ENCODE measurements at regions not wholly inside any gene's neighbourhood (a gene's known extent, or its start where the extent isn't known, plus 50 kb on each side); places are given as distances from the start of the nearest gene placed in this dataset.

GRCh38 chr18:30862900-30863299 is 179.6 kb downstream of the DSC3 start:
- DNase-seq (ENCODE audit: low read depth in 2 of 2), result no peak
- H3K79me2 ChIP-seq (ENCODE audit: control insufficient read depth, insufficient read depth, low read length), result no peaks in the 10 kb centered on the region
- H3K9me3 ChIP-seq (ENCODE audit: control insufficient read depth, insufficient read depth, low read depth, low read length), result no peaks in the 10 kb centered on the region
- no peaks in the 10 kb centered on the region for H3K4me1 ChIP-seq (ENCODE audit: control insufficient read depth, extremely low read depth, insufficient read depth, low read length)
- no peaks in the 10 kb centered on the region for H4K20me1 ChIP-seq (ENCODE audit: control insufficient read depth, extremely low read depth, insufficient read depth, low read length)
- H2AFZ ChIP-seq (ENCODE audit: low read length), result no peak overlapping the region
- H3K27me3 ChIP-seq (ENCODE audit: control insufficient read depth, insufficient read depth, low read length), result no peaks in the 10 kb centered on the region
- TF ChIP-seq EZH2 (IDR thresholded peaks at IDR 0.05; ENCODE audit: low read length, missing control alignments) (no peak), CTCF (conservative IDR thresholded peaks at IDR 0.05 in 1 of 2, IDR thresholded peaks at IDR 0.05 in 1 of 2; ENCODE audit: low read depth in 1 of 2, low read length in 2 of 2) (no peak)
- H3K4me2 ChIP-seq (ENCODE audit: extremely low read depth, insufficient read depth, low read length), result no peak overlapping the region
- no peak overlapping the region for H3K9ac ChIP-seq (ENCODE audit: insufficient read depth, low read length)
- no peaks in the 10 kb centered on the region for H3K36me3 ChIP-seq (ENCODE audit: control insufficient read depth, insufficient read depth, low read length)
- no peak overlapping the region for H3K4me3 ChIP-seq (replicated peaks in 1 of 4; ENCODE audit: control extremely low read depth in 1 of 4, insufficient read depth in 1 of 4, low read depth in 3 of 4, low read length in 4 of 4)
- no peak overlapping the region for H3K27ac ChIP-seq (ENCODE audit: insufficient read depth, low read length)

GRCh38 chr18:30860741-30861140 is 181.8 kb downstream of the DSC3 start:
- DNase-seq (ENCODE audit: low read depth in 2 of 2), result no peak
- Histone ChIP-seq H3K4me1 (ENCODE audit: control insufficient read depth, extremely low read depth, insufficient read depth, low read length) (no peaks in the 10 kb centered on the region), H2AFZ (ENCODE audit: low read length) (no peak overlapping the region), H3K36me3 (ENCODE audit: control insufficient read depth, insufficient read depth, low read length) (no peaks in the 10 kb centered on the region), H3K4me2 (ENCODE audit: extremely low read depth, insufficient read depth, low read length) (no peak overlapping the region), H3K27ac (ENCODE audit: insufficient read depth, low read length) (no peak overlapping the region), H3K9ac (ENCODE audit: insufficient read depth, low read length) (no peak overlapping the region), H4K20me1 (ENCODE audit: control insufficient read depth, extremely low read depth, insufficient read depth, low read length) (no peaks in the 10 kb centered on the region), H3K9me3 (ENCODE audit: control insufficient read depth, insufficient read depth, low read depth, low read length) (no peaks in the 10 kb centered on the region), H3K4me3 (replicated peaks in 1 of 4; ENCODE audit: control extremely low read depth in 1 of 4, insufficient read depth in 1 of 4, low read depth in 3 of 4, low read length in 4 of 4) (no peak overlapping the region), H3K27me3 (ENCODE audit: control insufficient read depth, insufficient read depth, low read length) (no peaks in the 10 kb centered on the region), H3K79me2 (ENCODE audit: control insufficient read depth, insufficient read depth, low read length) (no peaks in the 10 kb centered on the region)
- TF ChIP-seq CTCF (conservative IDR thresholded peaks at IDR 0.05 in 1 of 2, IDR thresholded peaks at IDR 0.05 in 1 of 2; ENCODE audit: low read depth in 1 of 2, low read length in 2 of 2) (no peak), EZH2 (IDR thresholded peaks at IDR 0.05; ENCODE audit: low read length, missing control alignments) (no peak)

GRCh38 chr18:30859036-30859435 is 183.5 kb downstream of the DSC3 start:
- no peak overlapping the region for H3K27ac ChIP-seq (ENCODE audit: insufficient read depth, low read length)
- no peaks in the 10 kb centered on the region for H3K36me3 ChIP-seq (ENCODE audit: control insufficient read depth, insufficient read depth, low read length)
- DNase-seq (ENCODE audit: low read depth in 2 of 2), result no peak
- H3K4me3 ChIP-seq (replicated peaks in 1 of 4; ENCODE audit: control extremely low read depth in 1 of 4, insufficient read depth in 1 of 4, low read depth in 3 of 4, low read length in 4 of 4), result no peak overlapping the region
- H3K27me3 ChIP-seq (ENCODE audit: control insufficient read depth, insufficient read depth, low read length), result no peaks in the 10 kb centered on the region
- H3K4me1 ChIP-seq (ENCODE audit: control insufficient read depth, extremely low read depth, insufficient read depth, low read length), result no peaks in the 10 kb centered on the region
- no peak overlapping the region for H3K4me2 ChIP-seq (ENCODE audit: extremely low read depth, insufficient read depth, low read length)
- H2AFZ ChIP-seq (ENCODE audit: low read length), result no peak overlapping the region
- H4K20me1 ChIP-seq (ENCODE audit: control insufficient read depth, extremely low read depth, insufficient read depth, low read length), result no peaks in the 10 kb centered on the region
- no peaks in the 10 kb centered on the region for H3K79me2 ChIP-seq (ENCODE audit: control insufficient read depth, insufficient read depth, low read length)
- TF ChIP-seq CTCF (conservative IDR thresholded peaks at IDR 0.05 in 1 of 2, IDR thresholded peaks at IDR 0.05 in 1 of 2; ENCODE audit: low read depth in 1 of 2, low read length in 2 of 2) (no peak), EZH2 (IDR thresholded peaks at IDR 0.05; ENCODE audit: low read length, missing control alignments) (no peak)
- no peaks in the 10 kb centered on the region for H3K9me3 ChIP-seq (ENCODE audit: control insufficient read depth, insufficient read depth, low read depth, low read length)
- H3K9ac ChIP-seq (ENCODE audit: insufficient read depth, low read length), result no peak overlapping the region

Data from fibroblast of lung (primary cell).